SK-N-SH (cell line): ENCODE measurements at regions not wholly inside any gene's neighbourhood (a gene's known extent, or its start where the extent isn't known, plus 50 kb on each side); places are given as distances from the start of the nearest gene placed in this dataset.

Experiments
- CHD2 ChIP-seq: fragments of 150-350 bp; IDR thresholded peaks from 2 replicates; pipeline ENCODE4 v1.6.1; 2018; ENCODE audit warnings: low read length; ENCODE audit not compliant: partially characterized antibody
- CTCF ChIP-seq: fragments of 200-600 bp; sonication (generic); IDR thresholded peaks from 2 replicates; pipeline ENCODE4 v1.6.1; 2017; ENCODE audit warnings: antibody characterized with exemption, mild to moderate bottlenecking, moderate library complexity
- EZH2phosphoT487 ChIP-seq: fragments of 200-600 bp; sonication (generic); IDR thresholded peaks from 2 replicates; pipeline ENCODE4 v1.6.1; 2017; ENCODE audit warnings: low read depth, mixed run types, mild to moderate bottlenecking, antibody characterized with exemption, moderate library complexity, borderline replicate concordance
- JUND ChIP-seq: IDR thresholded peaks from 2 replicates; pipeline ENCODE4 v1.4.0; 2012
- MAX ChIP-seq: IDR thresholded peaks from 2 replicates; pipeline ENCODE4 v1.4.0; 2012; ENCODE audit warnings: low read depth
- NFIC ChIP-seq: IDR thresholded peaks from 2 replicates; pipeline ENCODE4 v1.4.0; 2012; ENCODE audit warnings: borderline replicate concordance
- POLR2AphosphoS5 ChIP-seq: IDR thresholded peaks from 2 replicates; pipeline ENCODE4 v1.6.1; 2012; ENCODE audit warnings: low read depth, low read length
- RAD21 ChIP-seq: IDR thresholded peaks from 2 replicates; pipeline ENCODE4 v1.6.1; 2012; ENCODE audit warnings: mild to moderate bottlenecking, low read length
- SIN3A ChIP-seq: IDR thresholded peaks from 2 replicates; pipeline ENCODE4 v1.6.1; 2012; ENCODE audit warnings: low read depth, mild to moderate bottlenecking, low read length, moderate library complexity, borderline replicate concordance
- TAF1 ChIP-seq: IDR thresholded peaks from 2 replicates; pipeline ENCODE4 v1.6.1; 2012; ENCODE audit warnings: low read depth, mild to moderate bottlenecking, low read length, moderate library complexity, borderline replicate concordance

DNA sequence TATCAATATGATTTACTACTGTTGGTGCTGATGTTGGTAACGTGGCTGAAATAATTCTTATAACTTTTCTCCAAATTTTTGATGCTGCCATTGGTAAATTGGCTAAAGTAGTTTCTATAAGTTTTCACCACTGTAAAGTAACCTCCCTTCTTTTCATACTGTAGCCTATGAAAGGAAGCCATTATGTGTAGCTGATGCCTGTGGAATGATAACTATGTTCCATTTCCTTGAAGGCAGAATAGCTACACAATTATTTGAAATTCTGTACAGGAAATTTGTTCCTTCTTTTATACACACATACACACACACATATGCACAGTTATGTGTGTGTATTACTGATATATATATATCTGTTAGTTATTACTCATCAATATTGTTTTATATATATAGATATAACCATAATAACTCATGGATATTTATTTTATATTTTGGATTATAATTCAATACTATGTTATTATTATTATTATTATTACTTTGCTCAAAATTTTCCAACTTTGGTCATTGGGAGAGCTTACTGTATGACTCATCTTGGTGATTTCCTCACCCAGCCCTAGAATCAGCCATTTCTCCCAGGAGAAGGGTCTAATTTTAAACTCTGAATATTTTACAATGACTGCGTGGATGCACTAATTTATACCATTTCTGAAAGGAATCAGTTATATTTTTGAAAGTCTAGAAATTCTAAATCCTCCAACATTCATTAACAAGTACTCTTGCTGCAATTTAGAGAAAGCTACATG lies 1677.7 kb downstream of the SUCLG1 start:
- TF ChIP-seq CHD2 (no peak), CTCF (no peak), MAX (no peak), NFIC (no peak), SIN3A (no peak), JUND (no peak), RAD21 (no peak), TAF1 (no peak), POLR2AphosphoS5 (no peak), EZH2phosphoT487 (no peak)
